Ishikawa (cell line): ENCODE measurements at regions not wholly inside any gene's neighbourhood (a gene's known extent, or its start where the extent isn't known, plus 50 kb on each side); places are given as distances from the start of the nearest gene placed in this dataset.

Experiments
- CEBPB ChIP-seq: IDR thresholded peaks from 2 replicates; pipeline ENCODE4 v1.6.1; 2012
- CREB1 ChIP-seq: IDR thresholded peaks from 2 replicates; pipeline ENCODE4 v1.6.1; 2012; ENCODE audit warnings: low read depth
- EGR1 ChIP-seq: IDR thresholded peaks from 2 replicates; pipeline ENCODE4 v1.6.1; 2012
- EP300 ChIP-seq: IDR thresholded peaks from 2 replicates; pipeline ENCODE4 v1.6.1; 2012; ENCODE audit warnings: borderline replicate concordance
- FOXM1 ChIP-seq: IDR thresholded peaks from 2 replicates; pipeline ENCODE4 v1.6.1; 2012; ENCODE audit warnings: low read depth, borderline replicate concordance
- MAX ChIP-seq: IDR thresholded peaks from 2 replicates; pipeline ENCODE4 v1.6.1; 2012
- NFIC ChIP-seq: IDR thresholded peaks from 2 replicates; pipeline ENCODE4 v1.6.1; 2012
- RAD21 ChIP-seq: IDR thresholded peaks from 2 replicates; pipeline ENCODE4 v1.6.1; 2012; ENCODE audit warnings: low read depth
- TAF1 ChIP-seq: IDR thresholded peaks from 2 replicates; pipeline ENCODE4 v1.6.1; 2012; ENCODE audit warnings: low read depth, mild to moderate bottlenecking
- TCF12 ChIP-seq: IDR thresholded peaks from 2 replicates; pipeline ENCODE4 v1.6.1; 2012; ENCODE audit warnings: low read depth
- TEAD4 ChIP-seq: IDR thresholded peaks from 2 replicates; pipeline ENCODE4 v1.6.1; 2012
- YY1 ChIP-seq: IDR thresholded peaks from 2 replicates; pipeline ENCODE4 v1.6.1; 2012; ENCODE audit warnings: low read depth
- ZBTB7A ChIP-seq: IDR thresholded peaks from 2 replicates; pipeline ENCODE4 v1.6.1; 2012; ENCODE audit warnings: low read depth
- TF ChIP-seq, protein P1 (sequence below): IDR thresholded peaks from 2 replicates; pipeline ENCODE4 v1.6.1; 2012; ENCODE audit warnings: low read depth, mild to moderate bottlenecking
- TF ChIP-seq, protein P2 (sequence below): IDR thresholded peaks from 2 replicates; pipeline ENCODE4 v1.6.1; 2012

GRCh38 chr10:65046831-65047230, 1525.6 kb downstream of the REEP3 start:
- TF ChIP-seq, protein P1, sequence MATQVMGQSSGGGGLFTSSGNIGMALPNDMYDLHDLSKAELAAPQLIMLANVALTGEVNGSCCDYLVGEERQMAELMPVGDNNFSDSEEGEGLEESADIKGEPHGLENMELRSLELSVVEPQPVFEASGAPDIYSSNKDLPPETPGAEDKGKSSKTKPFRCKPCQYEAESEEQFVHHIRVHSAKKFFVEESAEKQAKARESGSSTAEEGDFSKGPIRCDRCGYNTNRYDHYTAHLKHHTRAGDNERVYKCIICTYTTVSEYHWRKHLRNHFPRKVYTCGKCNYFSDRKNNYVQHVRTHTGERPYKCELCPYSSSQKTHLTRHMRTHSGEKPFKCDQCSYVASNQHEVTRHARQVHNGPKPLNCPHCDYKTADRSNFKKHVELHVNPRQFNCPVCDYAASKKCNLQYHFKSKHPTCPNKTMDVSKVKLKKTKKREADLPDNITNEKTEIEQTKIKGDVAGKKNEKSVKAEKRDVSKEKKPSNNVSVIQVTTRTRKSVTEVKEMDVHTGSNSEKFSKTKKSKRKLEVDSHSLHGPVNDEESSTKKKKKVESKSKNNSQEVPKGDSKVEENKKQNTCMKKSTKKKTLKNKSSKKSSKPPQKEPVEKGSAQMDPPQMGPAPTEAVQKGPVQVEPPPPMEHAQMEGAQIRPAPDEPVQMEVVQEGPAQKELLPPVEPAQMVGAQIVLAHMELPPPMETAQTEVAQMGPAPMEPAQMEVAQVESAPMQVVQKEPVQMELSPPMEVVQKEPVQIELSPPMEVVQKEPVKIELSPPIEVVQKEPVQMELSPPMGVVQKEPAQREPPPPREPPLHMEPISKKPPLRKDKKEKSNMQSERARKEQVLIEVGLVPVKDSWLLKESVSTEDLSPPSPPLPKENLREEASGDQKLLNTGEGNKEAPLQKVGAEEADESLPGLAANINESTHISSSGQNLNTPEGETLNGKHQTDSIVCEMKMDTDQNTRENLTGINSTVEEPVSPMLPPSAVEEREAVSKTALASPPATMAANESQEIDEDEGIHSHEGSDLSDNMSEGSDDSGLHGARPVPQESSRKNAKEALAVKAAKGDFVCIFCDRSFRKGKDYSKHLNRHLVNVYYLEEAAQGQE: no peak
- TF ChIP-seq TAF1: no peak
- TF ChIP-seq ZBTB7A: no peak

DNA sequence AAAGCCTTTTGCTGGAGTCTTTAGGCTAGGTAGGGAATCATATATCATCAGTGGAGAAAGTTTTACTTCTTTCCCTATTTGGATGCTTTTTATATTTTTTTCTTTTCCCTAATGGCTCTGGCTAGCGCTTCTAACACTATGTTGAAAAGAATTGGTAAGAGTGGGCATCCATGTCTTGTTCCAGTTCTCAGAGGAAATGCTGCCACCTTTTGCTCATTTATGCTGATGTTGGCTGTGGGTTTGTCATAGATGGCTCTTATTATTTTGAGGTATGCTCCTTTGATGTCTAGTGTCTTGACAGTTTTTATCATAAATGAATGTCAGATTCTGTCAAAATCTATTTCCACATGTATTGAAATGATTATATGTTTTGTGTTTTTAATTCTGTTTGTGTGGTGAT, 1544.1 kb downstream of the REEP3 start:
- TF ChIP-seq CREB1: no peak
- no peak for TF ChIP-seq TEAD4
- no peak for TF ChIP-seq TAF1
- TF ChIP-seq EP300: no peak
- TF ChIP-seq NFIC: no peak
- no peak for TF ChIP-seq RAD21
- TF ChIP-seq MAX: no peak
- TF ChIP-seq TCF12: no peak
- no peak for TF ChIP-seq EGR1

DNA sequence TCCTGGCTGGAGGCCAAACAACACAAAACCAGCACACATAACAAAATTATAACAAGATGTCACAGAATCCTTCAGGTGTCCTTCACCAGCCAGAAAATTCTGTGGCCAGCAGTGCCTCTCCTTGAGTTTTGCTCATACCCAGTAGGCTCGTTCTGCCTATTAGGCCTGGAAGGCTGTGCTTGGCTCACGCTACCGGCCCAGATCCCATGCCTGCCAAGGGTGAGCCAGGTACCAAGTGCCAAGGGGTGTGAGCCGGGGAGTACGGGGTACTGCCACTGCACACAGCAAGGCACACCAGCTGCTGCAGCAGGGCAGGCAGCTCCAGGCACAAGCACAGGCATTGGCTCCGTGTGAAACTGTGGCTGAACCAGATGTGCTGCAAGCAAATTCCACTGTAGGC, 1562.0 kb downstream of the REEP3 start:
- no peak for TF ChIP-seq TAF1
- TF ChIP-seq EP300: no peak
- TF ChIP-seq EGR1: no peak
- no peak for TF ChIP-seq FOXM1
- TF ChIP-seq TEAD4: no peak
- TF ChIP-seq MAX: no peak
- TF ChIP-seq YY1: no peak
- no peak for TF ChIP-seq CEBPB
- TF ChIP-seq, protein P2, sequence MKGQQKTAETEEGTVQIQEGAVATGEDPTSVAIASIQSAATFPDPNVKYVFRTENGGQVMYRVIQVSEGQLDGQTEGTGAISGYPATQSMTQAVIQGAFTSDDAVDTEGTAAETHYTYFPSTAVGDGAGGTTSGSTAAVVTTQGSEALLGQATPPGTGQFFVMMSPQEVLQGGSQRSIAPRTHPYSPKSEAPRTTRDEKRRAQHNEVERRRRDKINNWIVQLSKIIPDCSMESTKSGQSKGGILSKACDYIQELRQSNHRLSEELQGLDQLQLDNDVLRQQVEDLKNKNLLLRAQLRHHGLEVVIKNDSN: no peak
- TF ChIP-seq RAD21: no peak
- TF ChIP-seq, protein P1: no peak
- no peak for TF ChIP-seq ZBTB7A
- TF ChIP-seq CREB1: no peak
- TF ChIP-seq NFIC: no peak
- TF ChIP-seq TCF12: no peak

- no peak for TF ChIP-seq ZBTB7A
- no peak for TF ChIP-seq CREB1
- TF ChIP-seq, protein P1: no peak
- TF ChIP-seq, protein P2: no peak
- TF ChIP-seq TEAD4: no peak
- TF ChIP-seq FOXM1: no peak
- TF ChIP-seq TAF1: no peak
- no peak for TF ChIP-seq RAD21
- TF ChIP-seq YY1: no peak
- no peak for TF ChIP-seq EGR1
- TF ChIP-seq NFIC: no peak
- TF ChIP-seq TCF12: no peak
- TF ChIP-seq MAX: no peak
- no peak for TF ChIP-seq CEBPB
- no peak for TF ChIP-seq EP300
These were observed 1569.8 kb downstream of the REEP3 start for GRCh38 chr10:65090991-65091390.

DNA sequence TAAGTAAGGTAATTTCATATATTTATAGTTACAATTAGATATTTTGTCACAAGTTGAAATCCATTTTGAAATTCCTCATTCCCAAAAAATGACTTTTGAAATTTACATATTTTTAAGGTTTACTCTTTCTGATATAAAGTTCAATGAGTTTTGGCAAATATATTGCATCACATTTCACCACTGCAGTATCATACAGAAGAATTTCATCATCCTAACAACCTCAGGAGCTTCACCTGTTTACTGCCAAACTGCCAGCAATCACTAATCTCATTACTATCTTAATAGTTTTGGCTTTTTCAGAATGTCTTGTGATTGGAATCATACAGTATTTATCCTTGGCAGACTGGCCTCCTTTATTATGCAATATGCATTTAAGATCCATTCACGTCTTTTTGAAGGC, 1578.9 kb downstream of the REEP3 start:
- no peak for TF ChIP-seq TCF12
